Nephron (organoid): ENCODE measurements at regions not wholly inside any gene's neighbourhood (a gene's known extent, or its start where the extent isn't known, plus 50 kb on each side); places are given as distances from the start of the nearest gene placed in this dataset.
"Not testable (repeated sequence)": the region's sequence is repeated elsewhere in the genome, so short reads cannot be mapped to it uniquely, and the experiment has no call there.

Experiments used
- H3K27ac Mint-ChIP-seq, 3 experiments: 2 replicates each; pipeline ENCODE4 v1.8.0; 2020; ENCODE audit warnings: mixed read lengths in 3 of 3, mild to moderate bottlenecking in 2 of 3, moderate library complexity in 1 of 3
- H3K27me3 Mint-ChIP-seq: 2 replicates; pipeline ENCODE4 v1.8.0; 2021; ENCODE audit warnings: low read depth, mild to moderate bottlenecking, moderate library complexity, mixed read lengths
- H3K36me3 Mint-ChIP-seq: 2 replicates; pipeline ENCODE4 v1.8.0; 2020; ENCODE audit warnings: low read depth, mixed read lengths
- H3K4me1 Mint-ChIP-seq: 2 replicates; pipeline ENCODE4 v1.8.0; 2020; ENCODE audit warnings: mixed read lengths
- H3K4me3 Mint-ChIP-seq, 3 experiments: 2 replicates each; pipeline ENCODE4 v1.8.0; 2020; ENCODE audit warnings: mild to moderate bottlenecking in 3 of 3, mixed read lengths in 3 of 3, moderate library complexity in 2 of 3
- H3K9me3 Mint-ChIP-seq: 2 replicates; pipeline ENCODE4 v1.8.0; 2020; ENCODE audit warnings: mixed read lengths
- CTCF ChIP-seq, 3 experiments: fragments of 200-600 bp; sonication (generic); IDR thresholded peaks; one replicate each; pipeline ENCODE4 v1.5.0; 2021; ENCODE audit warnings: antibody characterized with exemption in 3 of 3; ENCODE audit not compliant: unreplicated experiment in 3 of 3

GRCh38 chr11:93041682-93042081, 72.2 kb downstream of the MTNR1B start:
- Mint-ChIP-seq H3K4me1 (no peaks in the 10 kb centered on the region), H3K27me3 (peaks cover 5% of the 10 kb centered on the region), H3K36me3 (no peaks in the 10 kb centered on the region), H3K27ac (no peak overlapping the region), H3K9me3 (peaks cover 20% of the 10 kb centered on the region), H3K4me3 (no peak overlapping the region)
- TF ChIP-seq CTCF (IDR thresholded peaks at IDR 0.05; ENCODE audit: unreplicated experiment in 3 of 3), result no peak

- H3K4me1 Mint-ChIP-seq, H3K4me3 Mint-ChIP-seq, H3K27ac Mint-ChIP-seq, H3K27me3 Mint-ChIP-seq, H3K36me3 Mint-ChIP-seq: not testable (repeated sequence)
- H3K9me3 Mint-ChIP-seq, result peaks cover 20% of the 10 kb centered on the region
These were observed 73.7 kb downstream of the MTNR1B start for GRCh38 chr11:93043186-93043585.

- no peak overlapping the region for H3K4me3 Mint-ChIP-seq
- TF ChIP-seq CTCF (IDR thresholded peaks at IDR 0.05; ENCODE audit: unreplicated experiment in 3 of 3), result no peak
- no peaks in the 10 kb centered on the region for H3K9me3 Mint-ChIP-seq
- H3K4me1 Mint-ChIP-seq, result no peaks in the 10 kb centered on the region
- H3K27me3 Mint-ChIP-seq, result peaks cover 14% of the 10 kb centered on the region
- no peaks in the 10 kb centered on the region for H3K36me3 Mint-ChIP-seq
- H3K27ac Mint-ChIP-seq, result no peak overlapping the region
These were observed 80.3 kb downstream of the MTNR1B start for GRCh38 chr11:93049740-93050139.

- Mint-ChIP-seq H3K27me3 (peaks cover 14% of the 10 kb centered on the region), H3K4me1 (no peaks in the 10 kb centered on the region), H3K27ac (no peak overlapping the region), H3K9me3 (no peaks in the 10 kb centered on the region), H3K4me3 (no peak overlapping the region), H3K36me3 (no peaks in the 10 kb centered on the region)
- no peak for TF ChIP-seq CTCF (IDR thresholded peaks at IDR 0.05; ENCODE audit: unreplicated experiment in 3 of 3)
These were observed 81.7 kb downstream of the MTNR1B start for GRCh38 chr11:93051186-93051585.

GRCh38 chr11:93053864-93054263, 84.4 kb downstream of the MTNR1B start:
- Mint-ChIP-seq H3K27me3 (peaks cover 14% of the 10 kb centered on the region), H3K27ac (no peak overlapping the region), H3K4me1 (peaks cover 4% of the 10 kb centered on the region), H3K4me3 (no peak overlapping the region), H3K9me3 (no peaks in the 10 kb centered on the region), H3K36me3 (no peaks in the 10 kb centered on the region)
- no peak for TF ChIP-seq CTCF (IDR thresholded peaks at IDR 0.05; ENCODE audit: unreplicated experiment in 3 of 3)

- peaks cover 14% of the 10 kb centered on the region for H3K27me3 Mint-ChIP-seq
- H3K4me3 Mint-ChIP-seq, result no peak overlapping the region
- H3K4me1 Mint-ChIP-seq, result peaks cover 8% of the 10 kb centered on the region
- no peaks in the 10 kb centered on the region for H3K36me3 Mint-ChIP-seq
- no peaks in the 10 kb centered on the region for H3K9me3 Mint-ChIP-seq
- TF ChIP-seq CTCF (IDR thresholded peaks at IDR 0.05; ENCODE audit: unreplicated experiment in 3 of 3), result no peak
- H3K27ac Mint-ChIP-seq, result no peak overlapping the region
These were observed 84.8 kb downstream of the MTNR1B start for GRCh38 chr11:93054279-93054678.
